Fibroblast of lung (primary cell): ENCODE measurements at regions not wholly inside any gene's neighbourhood (a gene's known extent, or its start where the extent isn't known, plus 50 kb on each side); places are given as distances from the start of the nearest gene placed in this dataset.

Experiments
- DNase-seq, 2 donors: peaks; one replicate each; pipeline versions ENCODE4 v3.0.0 to v3.0.0-alpha.2; 2010; ENCODE audit warnings: low read depth in 2 of 2
- H2AFZ ChIP-seq: 2 replicates; pipeline ENCODE4 v1.5.1; 2012; ENCODE audit warnings: low read length, control low read depth, inconsistent platforms
- H3K27ac ChIP-seq: 2 replicates; pipeline ENCODE4 v1.5.1; 2011; ENCODE audit warnings: low read length, control low read depth; ENCODE audit not compliant: insufficient read depth
- H3K27me3 ChIP-seq: 2 replicates; pipeline ENCODE4 v1.5.1; 2011; ENCODE audit warnings: mild to moderate bottlenecking, low read length; ENCODE audit not compliant: control insufficient read depth, insufficient read depth
- H3K36me3 ChIP-seq: 2 replicates; pipeline ENCODE4 v1.5.1; 2011; ENCODE audit warnings: low read length; ENCODE audit not compliant: control insufficient read depth, insufficient read depth
- H3K4me1 ChIP-seq: 2 replicates; pipeline ENCODE4 v1.5.1; 2011; ENCODE audit warnings: low read length; ENCODE audit not compliant: control insufficient read depth, insufficient read depth; ENCODE audit errors: extremely low read depth
- H3K4me2 ChIP-seq: 2 replicates; pipeline ENCODE4 v1.5.1; 2011; ENCODE audit warnings: low read length, control low read depth; ENCODE audit not compliant: insufficient read depth; ENCODE audit errors: extremely low read depth
- H3K4me3 ChIP-seq, 4 experiments: fragments of 200-600 bp in 1 of 4; sonication (generic) in 1 of 4; replicated peaks in 1 of 4; 2 replicates each; pipeline ENCODE4 v1.5.1; 2011 to 2016; ENCODE audit warnings: low read length in 4 of 4, low read depth in 3 of 4, mild to moderate bottlenecking in 3 of 4, control low read depth in 2 of 4, inconsistent platforms in 1 of 4, mixed read lengths in 1 of 4; ENCODE audit not compliant: insufficient read depth in 1 of 4; ENCODE audit errors: control extremely low read depth in 1 of 4
- H3K79me2 ChIP-seq: 2 replicates; pipeline ENCODE4 v1.5.1; 2012; ENCODE audit warnings: mild to moderate bottlenecking, low read length, inconsistent platforms; ENCODE audit not compliant: control insufficient read depth, insufficient read depth
- H3K9ac ChIP-seq: 2 replicates; pipeline ENCODE4 v1.5.1; 2011; ENCODE audit warnings: mild to moderate bottlenecking, low read length, control low read depth; ENCODE audit not compliant: insufficient read depth
- H3K9me3 ChIP-seq: 2 replicates; pipeline ENCODE4 v1.5.1; 2012; ENCODE audit warnings: low read depth, low read length; ENCODE audit not compliant: control insufficient read depth, insufficient read depth
- H4K20me1 ChIP-seq: 2 replicates; pipeline ENCODE4 v1.5.1; 2011; ENCODE audit warnings: low read length; ENCODE audit not compliant: control insufficient read depth, insufficient read depth; ENCODE audit errors: extremely low read depth
- EZH2 ChIP-seq: IDR thresholded peaks from 2 replicates; pipeline ENCODE4 v1.5.1; 2012; ENCODE audit warnings: low read length, control low read depth, mild to moderate bottlenecking; ENCODE audit errors: missing control alignments
- TF ChIP-seq, protein P1 (sequence below), 2 donors: IDR thresholded peaks in 1 of 2; conservative IDR thresholded peaks in 1 of 2; 1 replicate in 1 of 2; 2 replicates in 1 of 2; pipeline ENCODE4 v1.5.1; 2011 to 2012; ENCODE audit warnings: low read length in 2 of 2, control low read depth in 1 of 2, inconsistent platforms in 1 of 2, low read depth in 1 of 2, mild to moderate bottlenecking in 1 of 2

DNA sequence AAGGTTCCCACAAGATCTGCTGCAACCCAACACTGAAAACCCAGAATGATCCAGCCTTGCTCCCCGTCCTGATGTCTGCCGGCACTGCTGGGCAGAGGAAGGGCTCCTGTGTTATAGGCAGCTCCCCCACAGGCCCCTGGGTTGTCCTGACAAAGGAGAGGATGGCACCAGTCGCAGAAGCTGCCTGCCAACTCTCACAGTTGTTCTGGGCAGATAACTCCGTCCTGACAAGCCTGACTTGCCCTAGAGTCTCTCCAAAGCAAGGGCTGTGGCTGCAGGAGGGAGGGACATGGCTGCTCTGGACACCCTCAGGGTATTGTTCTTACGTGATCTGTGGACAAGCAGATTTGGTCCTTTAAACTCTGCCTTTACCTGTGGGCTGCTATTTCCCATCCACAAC is 243.8 kb downstream of the CDH26 start:
- no peaks in the 10 kb centered on the region for H3K4me1 ChIP-seq
- no peaks in the 10 kb centered on the region for H3K36me3 ChIP-seq
- no peak for DNase-seq
- H3K4me2 ChIP-seq: no peak overlapping the region
- H3K27me3 ChIP-seq: no peaks in the 10 kb centered on the region
- no peaks in the 10 kb centered on the region for H3K9me3 ChIP-seq
- H3K9ac ChIP-seq: no peak overlapping the region
- H3K4me3 ChIP-seq: no peak overlapping the region
- no peaks in the 10 kb centered on the region for H4K20me1 ChIP-seq
- H3K27ac ChIP-seq: no peak overlapping the region
- TF ChIP-seq EZH2: no peak
- TF ChIP-seq, protein P1, sequence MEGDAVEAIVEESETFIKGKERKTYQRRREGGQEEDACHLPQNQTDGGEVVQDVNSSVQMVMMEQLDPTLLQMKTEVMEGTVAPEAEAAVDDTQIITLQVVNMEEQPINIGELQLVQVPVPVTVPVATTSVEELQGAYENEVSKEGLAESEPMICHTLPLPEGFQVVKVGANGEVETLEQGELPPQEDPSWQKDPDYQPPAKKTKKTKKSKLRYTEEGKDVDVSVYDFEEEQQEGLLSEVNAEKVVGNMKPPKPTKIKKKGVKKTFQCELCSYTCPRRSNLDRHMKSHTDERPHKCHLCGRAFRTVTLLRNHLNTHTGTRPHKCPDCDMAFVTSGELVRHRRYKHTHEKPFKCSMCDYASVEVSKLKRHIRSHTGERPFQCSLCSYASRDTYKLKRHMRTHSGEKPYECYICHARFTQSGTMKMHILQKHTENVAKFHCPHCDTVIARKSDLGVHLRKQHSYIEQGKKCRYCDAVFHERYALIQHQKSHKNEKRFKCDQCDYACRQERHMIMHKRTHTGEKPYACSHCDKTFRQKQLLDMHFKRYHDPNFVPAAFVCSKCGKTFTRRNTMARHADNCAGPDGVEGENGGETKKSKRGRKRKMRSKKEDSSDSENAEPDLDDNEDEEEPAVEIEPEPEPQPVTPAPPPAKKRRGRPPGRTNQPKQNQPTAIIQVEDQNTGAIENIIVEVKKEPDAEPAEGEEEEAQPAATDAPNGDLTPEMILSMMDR (conservative IDR thresholded peaks at IDR 0.05 in 1 of 2, IDR thresholded peaks at IDR 0.05 in 1 of 2; ENCODE audit: low read depth in 1 of 2, low read length in 2 of 2): no peak
- no peaks in the 10 kb centered on the region for H3K79me2 ChIP-seq
- no peak overlapping the region for H2AFZ ChIP-seq

DNA sequence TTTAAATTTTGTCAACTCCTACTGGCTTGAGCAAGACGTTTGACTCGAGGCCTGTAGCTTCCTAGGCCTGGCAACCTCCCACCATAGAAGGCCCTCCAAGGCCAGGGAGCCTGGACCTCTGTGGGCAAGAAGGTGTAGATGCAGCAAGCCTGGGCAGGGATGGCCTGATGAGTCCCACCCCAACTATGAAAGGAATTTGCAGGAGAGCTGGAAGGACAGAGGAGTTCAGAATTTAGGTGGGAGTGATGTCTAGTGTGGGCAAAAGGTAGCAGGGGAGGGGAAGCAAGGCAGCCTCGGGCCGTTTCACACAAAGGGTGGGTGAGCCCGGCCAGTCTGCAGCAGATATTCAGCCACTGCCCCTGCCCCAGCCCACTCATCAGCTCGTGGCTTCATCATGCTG is 245.2 kb downstream of the CDH26 start:
- no peak overlapping the region for H3K27ac ChIP-seq
- H3K9me3 ChIP-seq: no peaks in the 10 kb centered on the region
- H3K4me1 ChIP-seq: no peaks in the 10 kb centered on the region
- no peaks in the 10 kb centered on the region for H3K36me3 ChIP-seq
- no peak overlapping the region for H2AFZ ChIP-seq
- H3K27me3 ChIP-seq: no peaks in the 10 kb centered on the region
- peak in 1 of 2 donors; percentile 33 for DNase-seq
- no peaks in the 10 kb centered on the region for H4K20me1 ChIP-seq
- no peaks in the 10 kb centered on the region for H3K79me2 ChIP-seq
- H3K4me3 ChIP-seq: no peak overlapping the region
- no peak overlapping the region for H3K9ac ChIP-seq
- TF ChIP-seq EZH2: no peak
- TF ChIP-seq, protein P1 (conservative IDR thresholded peaks at IDR 0.05 in 1 of 2, IDR thresholded peaks at IDR 0.05 in 1 of 2; ENCODE audit: low read depth in 1 of 2, low read length in 2 of 2): no peak
- no peak overlapping the region for H3K4me2 ChIP-seq

DNA sequence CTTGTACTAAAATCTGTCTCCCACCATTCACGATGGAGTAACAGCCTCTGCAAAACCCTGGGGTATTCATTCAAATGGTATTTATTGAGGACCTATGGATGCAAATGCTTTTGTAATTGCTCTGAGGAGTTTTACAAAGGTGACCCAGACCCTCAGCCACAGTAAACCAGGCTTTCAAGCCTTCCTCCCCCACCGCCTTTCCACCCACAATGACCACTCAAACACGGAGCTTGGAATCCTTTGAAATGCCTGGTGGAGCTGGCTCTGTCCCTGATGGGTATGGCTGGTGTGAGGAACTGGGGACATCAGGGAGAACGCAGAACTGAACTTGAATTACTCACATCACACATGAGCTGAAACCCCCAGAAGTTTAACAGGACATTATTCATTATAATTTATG is 246.4 kb downstream of the CDH26 start:
- no peak overlapping the region for H3K27ac ChIP-seq
- H3K9ac ChIP-seq: no peak overlapping the region
- no peaks in the 10 kb centered on the region for H3K9me3 ChIP-seq
- H3K4me1 ChIP-seq: no peaks in the 10 kb centered on the region
- no peak overlapping the region for H2AFZ ChIP-seq
- H3K36me3 ChIP-seq: no peaks in the 10 kb centered on the region
- no peaks in the 10 kb centered on the region for H3K79me2 ChIP-seq
- no peak for TF ChIP-seq EZH2
- TF ChIP-seq, protein P1 (conservative IDR thresholded peaks at IDR 0.05 in 1 of 2, IDR thresholded peaks at IDR 0.05 in 1 of 2; ENCODE audit: low read depth in 1 of 2, low read length in 2 of 2): no peak
- H4K20me1 ChIP-seq: no peaks in the 10 kb centered on the region
- no peaks in the 10 kb centered on the region for H3K27me3 ChIP-seq
- H3K4me3 ChIP-seq: no peak overlapping the region
- H3K4me2 ChIP-seq: no peak overlapping the region
- DNase-seq: no peak
